Fibroblast of skin of left quadriceps (primary cell): ENCODE measurements at regions not wholly inside any gene's neighbourhood (a gene's known extent, or its start where the extent isn't known, plus 50 kb on each side); places are given as distances from the start of the nearest gene placed in this dataset.

Experiments
- DNase-seq, 2 experiments: peaks; one replicate each; pipeline ENCODE4 v3.0.0-alpha.2; 2013; ENCODE audit warnings: low read depth in 2 of 2

DNA sequence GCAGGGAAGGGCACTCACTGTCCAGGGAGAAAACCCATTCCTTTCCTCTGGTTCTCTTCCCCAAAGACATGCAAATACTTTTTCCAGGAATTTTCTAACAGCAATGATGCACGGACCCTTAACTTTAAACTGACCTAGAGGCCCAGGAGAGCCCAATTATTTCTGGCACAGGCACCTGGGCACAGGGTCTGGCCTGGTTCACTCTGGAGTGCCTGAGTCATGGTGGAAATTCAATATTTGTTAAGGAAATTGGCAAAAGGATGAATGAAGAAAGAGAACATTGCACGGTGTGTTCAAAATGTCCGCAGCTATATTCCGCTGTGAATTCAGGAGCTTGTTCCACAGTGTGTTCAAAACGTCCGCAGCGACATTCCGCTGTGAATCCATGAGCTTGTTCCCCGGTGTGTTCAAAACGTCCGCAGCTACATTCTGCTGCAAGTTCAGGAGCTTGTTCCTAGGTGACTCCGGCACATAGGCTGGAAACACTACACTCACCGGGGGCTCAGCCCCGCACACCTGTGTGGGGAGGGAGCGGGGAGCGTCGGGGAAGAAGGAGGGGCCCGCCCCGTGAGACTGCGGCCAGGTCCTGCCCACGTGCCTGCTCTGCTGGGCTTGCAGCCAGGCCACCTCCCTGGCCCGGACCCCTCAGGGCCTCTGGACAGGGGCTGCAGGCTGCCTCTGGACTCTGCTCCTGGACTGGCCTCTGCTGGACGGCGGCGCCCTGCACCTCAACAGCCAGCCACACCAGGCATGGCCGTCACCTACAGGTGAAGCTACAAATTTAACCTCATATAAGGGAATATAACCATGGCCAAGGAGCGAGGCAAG is 72.0 kb upstream of the FAM20C start:
- no peak for DNase-seq

DNA sequence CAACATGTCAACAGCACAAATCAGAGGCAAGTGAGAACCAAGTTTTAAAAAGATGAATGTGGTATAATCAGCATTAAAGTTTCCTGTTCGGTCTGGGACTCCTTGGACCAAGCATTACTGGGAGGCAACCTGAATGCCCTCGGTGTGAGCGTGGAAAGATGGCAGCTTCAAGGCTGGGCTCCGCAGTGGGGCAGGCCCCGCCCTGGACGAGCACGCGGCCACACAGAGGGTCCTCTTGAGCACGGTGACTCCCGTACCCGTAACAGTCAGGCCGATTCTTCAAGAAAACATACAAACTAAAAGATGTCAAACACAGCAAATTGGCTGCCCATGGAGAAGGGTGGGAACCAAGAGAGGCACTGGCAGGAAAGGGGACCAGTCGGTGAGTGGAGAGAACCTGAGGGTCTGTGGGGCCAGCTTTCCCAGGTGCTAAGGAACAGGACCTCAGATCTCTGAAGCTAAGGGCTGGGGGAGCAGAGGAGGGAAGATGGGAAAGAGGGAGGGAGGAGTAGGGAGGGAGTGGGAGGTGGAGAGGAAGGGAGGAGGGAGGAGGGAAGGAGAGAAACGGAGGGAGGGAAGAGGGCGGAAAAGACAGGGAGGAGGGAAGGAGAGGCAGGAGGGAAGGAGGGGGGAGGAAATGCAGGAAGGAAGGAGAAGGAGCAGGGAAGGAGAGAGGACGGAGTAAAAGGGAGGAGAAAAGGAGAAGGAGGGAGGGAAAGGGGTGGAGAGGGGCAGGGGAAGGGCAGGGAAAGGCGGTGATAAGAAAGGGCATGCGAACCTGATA is 71.2 kb upstream of the FAM20C start:
- DNase-seq: no peak

DNA sequence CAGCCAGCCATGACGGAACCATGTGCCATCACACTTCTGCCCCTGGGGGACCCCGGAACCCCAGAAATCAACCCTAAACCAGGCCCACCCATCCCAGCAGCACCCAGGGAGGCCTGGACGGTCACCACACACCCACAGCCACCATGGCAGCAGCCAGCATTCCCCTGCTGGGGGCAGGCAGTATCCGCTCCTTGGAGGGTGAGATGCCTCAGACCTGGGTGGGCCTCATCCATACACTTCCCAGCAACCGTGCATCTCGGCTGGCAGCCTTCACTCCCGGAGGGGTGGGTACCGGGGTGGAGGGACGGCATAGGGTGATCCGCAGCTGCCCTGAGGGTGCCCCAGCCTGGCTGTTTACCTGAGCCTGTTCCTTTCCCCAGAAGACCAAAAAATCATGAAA is 69.1 kb upstream of the FAM20C start:
- no peak for DNase-seq

DNA sequence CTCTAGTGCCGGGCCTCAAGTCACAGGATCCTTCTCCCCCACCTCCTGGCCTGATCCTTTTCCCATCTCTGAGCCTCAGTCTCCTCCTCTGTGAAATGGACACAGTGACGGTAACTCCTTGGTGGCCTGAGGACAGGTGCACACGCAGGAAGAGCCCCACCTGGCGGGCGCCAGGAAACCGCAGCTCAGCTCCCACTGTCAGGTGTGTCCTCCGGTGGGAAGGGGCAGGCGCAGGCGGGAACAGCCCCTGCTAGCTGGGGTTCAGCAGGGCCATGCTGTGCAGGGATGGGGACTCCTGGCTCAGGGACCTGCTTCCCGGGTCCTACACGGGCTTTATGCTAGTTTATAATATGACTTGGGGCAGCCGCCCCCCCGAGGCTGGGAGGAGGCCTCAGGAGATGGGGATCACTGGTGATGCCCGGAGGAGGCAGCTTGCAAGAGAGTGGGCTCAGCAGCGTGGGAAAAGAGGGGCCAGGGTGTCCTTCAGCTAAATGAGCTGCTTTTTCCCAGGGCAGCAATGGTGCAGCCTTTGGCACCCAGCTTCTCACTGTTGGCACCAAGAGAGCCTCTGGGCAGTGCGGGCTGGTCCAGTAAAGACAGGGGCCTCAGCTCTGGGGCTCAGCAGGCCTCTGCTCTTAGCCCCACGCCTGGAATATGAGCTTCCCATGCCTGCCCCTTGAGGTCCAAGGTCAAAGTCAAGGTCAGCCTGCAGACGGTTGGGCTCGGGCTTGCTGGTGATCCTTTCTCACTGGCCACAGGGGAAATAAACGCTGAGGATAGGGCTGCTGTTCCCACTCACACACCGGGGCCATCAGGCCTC is 68.0 kb upstream of the FAM20C start:
- DNase-seq: no peak

DNA sequence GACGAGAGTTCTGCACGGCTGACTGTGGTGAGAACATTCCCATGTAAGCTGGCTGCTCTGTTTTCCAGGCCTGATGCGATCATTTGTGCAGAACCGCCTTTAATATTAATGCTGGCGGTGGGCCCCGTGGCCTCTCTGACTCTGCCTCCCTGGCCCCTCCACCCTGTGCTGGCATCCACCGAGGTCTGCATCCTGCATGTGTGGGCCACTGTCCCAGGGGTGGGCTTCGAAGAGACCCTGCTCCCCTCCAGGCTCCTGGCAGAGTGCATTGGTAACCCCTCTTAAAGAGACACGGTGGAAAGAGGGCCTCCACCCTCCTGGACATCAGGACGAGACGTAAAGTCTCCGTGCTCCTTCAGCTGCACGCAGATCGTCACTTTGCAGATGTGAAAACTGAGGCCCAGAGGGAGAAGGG is 67.3 kb upstream of the FAM20C start:
- DNase-seq: no peak

DNA sequence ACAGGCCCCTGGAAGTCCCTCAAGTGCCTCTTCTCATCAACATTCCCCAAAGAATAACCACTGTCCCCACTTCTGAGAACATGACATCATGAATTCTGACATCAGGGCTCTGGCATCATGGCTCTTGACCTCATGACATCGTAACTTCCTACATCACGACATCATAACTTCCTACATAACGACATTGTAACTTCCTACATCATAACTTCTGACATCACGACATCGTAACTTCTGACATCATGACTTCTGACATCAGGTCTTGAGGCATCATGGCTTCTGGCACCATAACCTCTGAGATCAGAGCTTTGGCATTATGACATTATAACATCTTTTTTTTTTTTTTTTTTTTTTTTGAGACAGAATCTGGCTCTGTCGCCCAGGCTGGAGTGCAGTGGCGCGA is 66.7 kb upstream of the FAM20C start:
- no peak for DNase-seq

DNA sequence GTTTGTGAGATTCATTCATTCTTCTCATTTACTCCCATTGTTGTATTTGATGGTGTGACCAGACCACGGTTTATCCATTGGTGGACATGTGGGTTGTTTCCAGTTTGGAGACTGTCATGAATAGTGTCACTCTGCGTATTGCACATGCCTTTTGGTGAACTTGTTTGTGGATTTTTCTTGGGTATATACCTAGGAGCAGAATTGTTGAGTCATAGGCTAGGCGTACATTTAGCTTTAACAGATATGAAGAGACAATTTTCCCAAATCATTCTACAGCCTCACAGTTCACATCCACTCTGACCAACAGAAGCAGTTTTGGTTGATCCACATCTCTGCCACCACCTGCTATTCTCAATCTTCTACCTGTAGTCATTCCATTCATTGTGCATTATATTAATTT is 66.0 kb upstream of the FAM20C start:
- no peak for DNase-seq

DNA sequence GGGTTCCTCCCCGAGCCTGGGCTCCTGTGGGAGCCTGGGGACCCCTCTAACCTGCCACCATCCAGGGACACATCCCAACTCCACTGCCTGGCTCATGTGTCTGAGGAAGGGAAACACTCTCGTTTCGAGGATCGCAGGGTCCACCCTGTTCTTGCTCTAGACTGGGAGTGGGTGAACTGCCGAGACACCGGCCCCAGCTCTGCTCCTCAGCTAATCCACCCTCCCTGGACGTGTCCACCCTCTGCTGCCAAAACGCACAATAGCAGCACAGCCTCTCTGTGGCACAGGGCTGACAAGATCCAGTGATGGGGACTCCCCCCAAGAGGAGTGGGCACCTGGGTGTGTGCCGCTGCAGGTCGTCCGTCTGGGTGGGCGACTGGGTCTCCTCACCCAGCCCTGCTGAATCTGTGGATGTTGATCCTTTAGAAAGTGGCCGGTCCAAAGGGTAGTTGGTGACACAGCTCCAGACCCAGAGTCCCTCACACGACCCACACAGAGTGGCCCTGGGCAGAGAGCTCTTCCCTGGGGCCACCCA is 65.2 kb upstream of the FAM20C start:
- DNase-seq: no peak

DNA sequence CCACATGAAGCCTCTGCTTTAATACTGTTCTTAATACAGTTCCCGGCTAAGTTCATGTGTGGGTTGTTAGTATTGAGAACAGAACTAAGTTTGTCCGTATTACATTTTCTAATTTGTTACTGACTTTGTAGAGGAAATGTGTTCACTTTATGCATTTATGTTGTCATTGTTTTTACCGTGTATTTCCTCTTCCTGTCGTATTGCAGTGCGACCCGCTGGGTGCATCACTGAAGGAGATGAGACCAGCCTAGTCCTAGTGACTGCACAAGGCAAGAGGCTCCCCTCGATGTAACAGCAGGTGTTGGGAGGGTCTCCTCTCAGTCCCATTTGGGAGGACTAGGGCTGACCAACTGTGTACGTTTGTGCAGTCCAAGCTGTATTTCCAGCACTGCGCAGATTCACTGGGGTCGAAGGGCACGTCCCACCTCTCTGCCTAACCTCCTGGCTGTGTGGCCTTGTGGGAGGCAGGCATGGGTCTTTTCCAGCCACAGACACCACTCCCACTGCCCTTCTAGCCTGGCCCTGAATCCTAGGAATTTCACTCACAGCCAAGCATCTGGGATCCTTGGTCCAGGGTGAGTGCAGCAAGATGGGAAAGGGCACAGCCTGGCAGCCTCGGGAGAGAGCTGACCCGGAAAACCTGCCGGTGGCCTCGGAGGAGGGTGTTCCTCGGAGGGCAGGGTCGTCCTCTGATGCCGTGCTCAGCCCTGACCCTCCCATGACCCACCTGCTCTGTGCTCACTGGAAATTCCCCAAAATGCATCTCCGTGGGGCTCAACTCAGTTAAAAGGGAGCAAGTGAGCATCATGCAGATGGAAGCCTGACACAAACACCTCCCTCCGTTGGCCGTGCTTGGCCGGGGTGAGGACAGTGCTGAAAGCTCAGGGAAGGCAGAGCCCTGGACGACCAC is 63.9 kb upstream of the FAM20C start:
- DNase-seq: no peak

DNA sequence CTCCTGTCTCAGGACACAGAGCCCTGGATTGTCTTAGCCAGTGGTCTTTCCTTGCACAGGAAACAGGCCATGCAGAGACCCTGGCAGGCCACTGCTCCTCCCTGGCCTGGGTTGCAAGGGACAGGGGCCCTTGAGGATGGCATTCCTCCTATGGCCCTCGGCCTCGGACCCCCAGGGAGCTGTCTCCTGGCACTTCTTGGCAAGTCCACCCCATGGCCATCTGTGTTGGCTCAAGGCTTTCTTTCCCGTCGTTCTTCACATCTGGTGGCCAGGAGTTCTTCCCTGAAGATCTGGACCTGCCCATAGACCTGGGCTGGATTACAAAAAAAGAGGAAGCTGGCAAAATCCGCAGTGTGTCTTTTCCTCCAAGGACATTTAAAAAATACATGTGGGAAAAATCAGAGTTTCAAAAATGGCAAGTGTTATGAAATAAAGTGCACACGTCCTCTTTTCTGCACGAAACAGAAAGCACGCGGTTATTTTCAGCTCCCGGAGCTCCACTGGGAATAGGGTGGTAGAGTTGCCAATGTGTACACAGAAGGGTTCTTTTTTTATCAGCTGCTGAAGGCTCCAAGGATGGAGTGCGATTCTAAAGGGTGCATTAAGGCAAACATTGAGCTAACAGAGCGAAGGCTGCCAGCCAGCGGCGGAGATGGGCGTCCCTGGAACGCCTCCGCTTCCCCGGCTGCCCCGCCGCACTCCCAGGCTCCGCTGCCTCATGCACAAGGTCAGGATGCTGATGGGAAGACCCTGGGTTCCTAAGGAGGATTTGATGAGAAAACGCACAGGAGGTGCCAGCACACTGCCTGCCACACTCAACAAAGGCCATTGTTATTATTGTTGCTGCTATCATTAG is 62.8 kb upstream of the FAM20C start:
- no peak for DNase-seq

DNA sequence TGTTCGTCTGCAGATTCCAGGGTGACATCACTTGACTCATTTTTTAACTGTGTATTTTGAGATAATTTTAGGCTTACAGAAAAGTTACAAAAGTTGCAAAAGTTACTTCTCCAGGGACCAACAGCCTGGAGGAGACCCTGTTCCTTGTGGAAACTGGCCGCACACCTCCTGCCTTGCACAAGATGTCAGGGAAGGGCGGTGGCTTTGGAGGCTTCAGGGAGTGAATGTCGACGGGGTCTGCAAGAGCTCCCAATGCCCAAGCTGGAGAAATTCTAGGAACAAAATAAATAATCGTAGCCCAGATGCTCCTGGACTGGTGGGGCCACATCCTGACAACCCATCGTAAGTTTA is 62.2 kb upstream of the FAM20C start:
- no peak for DNase-seq

DNA sequence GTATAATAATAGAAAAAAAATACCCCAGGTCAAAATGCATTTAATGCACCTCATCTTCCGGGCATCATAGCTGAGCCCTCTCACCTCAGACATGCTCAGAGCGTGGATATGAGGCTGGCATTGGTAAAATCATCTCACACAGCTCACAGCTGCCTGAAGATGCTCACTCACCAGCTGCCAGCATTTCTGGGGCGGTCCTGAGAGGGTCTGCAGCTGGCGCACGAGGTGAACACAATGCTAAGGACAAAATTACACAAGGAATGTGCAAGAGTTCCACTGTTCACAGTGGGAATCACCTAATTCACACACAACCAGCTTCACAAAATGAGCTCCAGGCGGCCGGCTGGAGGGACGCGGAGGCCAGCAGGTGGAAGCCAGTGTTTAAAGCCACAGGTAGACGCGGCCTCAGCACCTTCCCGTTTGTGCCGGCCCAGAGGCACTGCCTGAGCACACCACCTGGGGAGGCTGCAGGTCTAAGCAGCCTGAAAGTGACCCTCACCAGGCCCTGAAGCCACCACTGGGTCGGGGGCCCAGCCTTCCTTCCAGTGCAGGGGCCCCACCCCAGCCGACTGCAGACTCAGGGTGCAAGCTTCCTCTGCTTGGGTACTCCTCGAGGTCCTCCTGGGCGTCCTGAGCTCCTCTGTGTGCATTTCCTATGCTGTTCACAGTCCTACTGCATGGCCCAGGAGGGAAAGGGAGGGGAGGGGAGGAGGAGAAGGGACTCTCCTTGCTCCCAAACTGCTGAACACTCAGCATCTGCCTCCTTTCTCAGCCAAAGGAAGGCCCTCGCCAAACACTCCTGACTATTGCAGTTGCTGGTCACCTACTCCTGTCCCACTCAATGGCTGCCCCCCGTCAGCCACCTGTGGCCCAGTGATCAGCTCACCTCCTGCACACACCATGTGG is 61.2 kb upstream of the FAM20C start:
- DNase-seq: no peak

DNA sequence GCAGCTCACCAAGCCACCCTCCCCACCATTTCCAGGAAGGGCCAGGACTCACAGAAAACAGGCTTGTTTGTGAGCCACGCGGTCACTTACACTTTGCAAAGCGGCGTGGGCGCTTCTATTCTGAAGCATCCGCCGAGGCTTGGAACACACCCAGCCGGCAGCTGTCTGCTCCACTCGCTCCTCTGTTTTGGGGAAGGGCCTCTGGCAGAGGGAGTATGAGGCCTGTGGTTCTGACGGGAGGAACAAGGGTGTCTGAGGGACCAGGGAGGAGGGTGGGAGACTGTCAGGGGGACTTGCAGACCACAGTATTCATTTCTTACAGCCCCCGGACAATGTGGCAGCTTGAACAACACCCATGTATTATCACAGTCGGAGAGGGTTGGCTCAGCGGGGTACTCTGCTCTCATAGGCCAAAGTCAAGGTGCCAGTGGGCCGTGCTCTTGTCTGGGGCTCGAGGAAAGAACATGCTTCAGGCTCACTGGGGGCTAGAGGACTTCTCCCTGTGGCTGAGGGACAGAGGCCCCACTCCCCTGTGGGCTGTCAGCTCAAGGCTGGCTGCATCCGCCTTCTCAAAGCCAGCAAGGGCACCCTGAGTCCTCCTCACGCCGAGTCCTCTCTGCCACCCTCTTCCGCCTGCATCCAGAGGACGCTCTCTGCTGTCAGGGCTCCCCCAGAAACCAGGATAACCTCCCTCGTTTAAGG is 60.4 kb upstream of the FAM20C start:
- no peak for DNase-seq

DNA sequence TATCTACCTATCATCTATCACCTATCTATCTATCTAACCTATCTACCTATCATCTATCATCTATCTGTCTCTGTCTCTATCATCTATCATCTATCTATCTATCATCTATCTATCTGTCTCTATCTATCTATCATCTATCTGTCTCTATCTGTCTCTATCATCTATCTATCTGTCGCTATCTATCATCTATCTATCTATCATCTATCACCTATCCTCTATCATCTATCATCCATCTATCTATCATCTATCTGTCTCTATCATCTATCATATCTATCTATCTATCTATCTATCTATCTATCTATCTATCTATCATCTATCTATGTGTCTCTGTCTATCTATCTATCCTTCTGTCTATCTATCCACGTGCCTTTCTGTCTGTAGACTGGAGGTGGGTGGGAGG is 59.5 kb upstream of the FAM20C start:
- no peak for DNase-seq

DNA sequence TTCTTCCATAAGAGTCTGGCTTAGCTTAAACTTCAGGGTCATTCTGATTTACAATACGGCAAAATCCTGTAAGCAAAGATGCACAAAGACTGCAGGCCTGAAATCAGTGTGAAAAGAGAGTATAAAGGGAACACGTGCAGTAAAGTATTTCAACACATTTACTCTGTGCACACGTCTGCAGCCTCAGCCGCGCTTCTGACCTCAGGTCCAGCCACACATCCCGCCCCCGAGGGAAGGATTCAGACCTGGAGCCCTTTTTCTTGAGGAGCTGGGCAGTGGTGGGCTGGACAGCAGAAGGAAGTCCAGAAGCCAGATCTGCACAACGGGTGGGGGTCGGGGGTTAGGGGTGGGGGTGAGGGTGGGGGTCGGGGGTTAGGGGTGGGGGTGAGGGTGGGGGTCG is 58.9 kb upstream of the FAM20C start:
- no peak for DNase-seq

DNA sequence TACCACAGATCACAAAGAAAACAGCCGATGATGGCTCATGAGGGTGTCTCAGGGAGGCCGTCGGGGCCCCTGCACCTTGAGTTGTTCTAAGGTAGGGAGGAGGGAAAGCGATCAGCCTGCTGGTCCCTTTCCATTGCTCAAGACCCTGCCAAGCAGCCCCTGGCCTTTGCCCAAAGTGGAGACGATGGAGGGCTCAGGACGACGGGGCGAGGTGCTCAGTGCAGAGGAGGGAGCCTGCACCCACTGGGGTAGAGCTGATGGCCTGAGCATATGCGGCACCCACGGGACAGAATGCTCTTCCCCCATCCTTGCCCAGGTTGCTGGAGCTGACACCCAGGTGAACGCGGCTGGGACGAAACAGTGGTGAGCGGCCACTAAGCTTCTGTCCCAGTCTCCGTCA is 58.3 kb upstream of the FAM20C start:
- no peak for DNase-seq

DNA sequence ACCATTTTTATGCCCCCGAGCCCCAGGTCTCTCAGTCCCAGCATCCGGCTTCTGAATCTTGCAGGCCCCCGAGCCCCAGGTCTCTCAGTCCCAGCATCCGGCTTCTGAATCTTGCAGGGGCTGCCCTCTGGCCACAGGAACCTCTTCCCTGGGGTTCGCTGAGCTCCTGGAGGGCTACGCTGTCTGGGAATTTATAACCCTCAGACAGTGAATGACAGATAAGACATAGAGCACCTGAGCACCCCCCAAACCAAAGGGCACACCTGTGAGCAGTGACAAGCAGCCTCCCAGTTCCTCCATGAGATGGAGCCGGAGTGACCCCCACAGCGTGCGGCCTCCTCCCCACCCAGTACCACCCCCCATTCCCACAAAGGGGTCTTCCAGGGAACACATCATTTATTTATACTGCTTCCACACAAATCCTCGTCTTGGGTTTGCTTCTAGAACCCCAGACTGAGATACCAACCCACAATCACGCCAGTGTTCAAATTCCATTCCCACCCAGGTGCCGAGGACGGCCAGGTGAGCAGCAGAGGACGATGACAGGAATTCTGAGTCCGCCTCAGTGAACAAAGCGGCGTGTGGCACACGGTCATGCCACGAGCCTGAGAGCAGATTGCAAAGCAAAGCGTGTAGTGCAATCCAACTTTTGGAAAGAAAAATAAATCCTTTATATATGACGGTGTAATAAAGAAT is 57.7 kb upstream of the FAM20C start:
- no peak for DNase-seq

DNA sequence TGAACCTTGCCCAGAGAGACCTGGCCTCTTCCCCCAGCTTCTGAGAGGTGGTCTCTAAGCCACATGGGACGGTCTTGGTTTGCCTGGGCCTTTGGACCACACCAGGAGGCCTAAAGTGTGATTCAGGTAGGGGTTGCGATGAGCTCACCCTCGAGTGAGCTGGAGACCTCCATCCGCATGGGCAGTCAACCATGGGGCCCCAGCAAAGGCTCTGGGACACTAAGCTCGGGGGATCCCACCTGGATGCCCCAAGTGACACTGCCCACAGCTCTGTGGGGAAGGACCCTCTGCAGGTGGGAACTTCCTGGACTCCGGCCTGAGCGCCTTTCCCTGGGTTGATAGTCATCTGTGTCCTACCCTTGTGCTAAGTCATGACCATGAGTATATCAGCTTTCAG is 57.1 kb upstream of the FAM20C start:
- no peak for DNase-seq
